Caki2 (cell line): ENCODE measurements at regions not wholly inside any gene's neighbourhood (a gene's known extent, or its start where the extent isn't known, plus 50 kb on each side); places are given as distances from the start of the nearest gene placed in this dataset.
"Not testable (repeated sequence)": the region's sequence is repeated elsewhere in the genome, so short reads cannot be mapped to it uniquely, and the experiment has no call there.

Source experiments
- DNase-seq: peaks from one replicate; pipeline ENCODE4 v3.0.0-alpha.2; 2015; ENCODE audit warnings: low read depth
- in situ Hi-C: cut with HindIII; loops from 2 replicates; pipeline ENCODE4 v1.10.0; 2016; ENCODE audit warnings: low sequenced_read_pairs, low pct_unique_long_range_greater_than_20kb, mixed read lengths

GRCh38 chr2:184047536-184047935, 550.8 kb upstream of the ZNF804A start:
- no peak for DNase-seq
- in situ Hi-C loops, result no loop called here

GRCh38 chr2:184049566-184049965, 548.8 kb upstream of the ZNF804A start:
- in situ Hi-C loops, result no loop called here
- DNase-seq, result no peak

DNA sequence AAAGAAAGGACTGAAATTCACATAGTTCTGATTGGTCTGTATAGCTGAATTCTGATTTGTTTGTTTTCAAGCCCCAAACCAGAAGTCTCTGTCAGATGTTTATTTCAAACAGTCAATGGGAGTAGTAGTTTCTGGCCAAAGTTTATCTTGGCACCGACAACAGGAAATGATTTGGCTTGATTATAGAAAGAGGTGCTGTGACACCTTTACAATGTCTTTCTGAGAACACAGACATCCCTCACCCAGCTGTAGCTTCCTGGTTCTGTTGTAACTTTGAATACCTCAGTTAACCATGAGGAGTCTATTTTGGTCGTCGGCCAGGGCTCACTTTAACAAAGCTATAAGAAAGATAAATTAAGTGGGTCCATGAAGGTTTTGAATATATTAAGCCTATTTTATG, 545.0 kb upstream of the ZNF804A start:
- in situ Hi-C loops, result no loop called here
- peak; percentile 57 for DNase-seq

DNA sequence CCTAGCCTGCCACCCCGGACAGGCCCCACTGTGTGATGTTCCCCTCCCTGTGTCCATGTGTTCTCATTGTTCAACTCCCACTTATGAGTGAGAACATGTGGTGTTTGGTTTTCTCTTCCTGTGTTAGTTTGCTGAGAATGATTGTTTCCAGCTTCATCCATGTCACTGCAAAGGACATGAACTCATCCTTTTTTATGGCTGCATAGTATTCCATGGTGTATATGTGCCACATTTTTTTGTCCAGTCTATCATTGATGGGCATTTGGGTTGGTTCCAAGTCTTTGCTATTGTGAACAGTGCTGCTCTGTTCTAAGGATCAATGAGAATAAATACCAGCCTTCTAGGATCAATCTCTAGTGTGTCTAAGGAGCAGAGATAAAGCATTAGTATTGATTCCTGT, 543.9 kb upstream of the ZNF804A start:
- in situ Hi-C loops, DNase-seq: not testable (repeated sequence)

DNA sequence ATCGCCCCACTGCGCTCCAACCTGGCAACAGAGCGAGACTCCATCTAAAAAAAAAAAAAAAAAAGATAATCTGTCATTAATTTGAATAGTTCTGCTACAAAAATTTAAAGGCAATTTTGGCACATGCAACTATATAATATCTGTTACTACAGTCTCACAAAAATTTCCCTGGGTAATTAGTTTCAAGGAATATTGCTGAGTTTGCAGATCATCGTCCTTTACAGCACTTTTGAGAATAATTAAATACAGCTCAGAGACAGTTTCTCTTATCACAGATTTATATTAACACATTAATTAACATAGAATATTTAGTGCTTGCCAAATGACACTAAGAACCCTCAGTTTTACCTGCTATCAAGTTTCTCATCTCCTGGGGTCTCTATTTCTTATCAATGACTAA, 540.4 kb upstream of the ZNF804A start:
- in situ Hi-C loops, result no loop called here
- DNase-seq, result no peak

GRCh38 chr2:184060268-184060667, 538.1 kb upstream of the ZNF804A start:
- in situ Hi-C loops, DNase-seq: not testable (repeated sequence)

DNA sequence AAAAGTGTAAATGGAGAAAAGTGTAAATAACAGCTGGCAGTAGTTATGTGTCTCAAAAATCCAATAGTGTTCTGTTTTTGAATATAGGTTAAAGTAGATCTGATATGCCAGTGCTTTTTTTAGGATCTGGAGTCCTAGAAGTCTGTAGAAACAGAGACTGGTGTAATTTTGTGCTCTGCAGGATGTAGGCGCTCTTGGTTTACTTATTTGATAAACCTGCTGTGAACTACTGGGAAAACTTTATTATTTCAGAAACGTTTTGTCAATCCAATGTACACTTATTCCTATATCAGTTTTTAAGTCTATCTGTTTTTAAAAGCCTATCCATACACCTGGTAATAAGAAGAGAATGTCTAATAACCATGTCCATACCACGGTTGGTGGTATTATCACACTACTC, 530.8 kb upstream of the ZNF804A start:
- in situ Hi-C loops, result no loop called here
- no peak for DNase-seq

- in situ Hi-C loops, result no loop called here
- no peak for DNase-seq
These were observed 525.9 kb upstream of the ZNF804A start for GRCh38 chr2:184072470-184072869.

DNA sequence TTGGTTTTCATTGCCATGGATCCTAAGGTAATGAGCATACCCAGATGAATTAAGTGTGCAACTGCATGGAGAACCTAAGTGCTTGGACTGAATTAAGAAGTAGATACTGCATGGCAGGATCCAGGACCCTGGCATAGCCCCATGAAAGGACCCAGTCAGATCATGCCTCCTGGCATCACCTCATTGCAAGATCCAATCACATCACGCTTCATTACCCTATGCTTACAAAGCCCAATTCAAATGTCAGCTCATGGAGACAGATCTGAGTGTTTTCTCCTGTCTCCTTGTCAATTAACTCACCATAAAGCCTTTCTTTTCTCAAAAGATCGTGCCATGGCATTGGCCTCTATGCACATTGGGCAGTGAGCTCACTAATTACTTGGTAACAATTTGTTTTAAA, 519.8 kb upstream of the ZNF804A start:
- in situ Hi-C loops, result no loop called here

DNA sequence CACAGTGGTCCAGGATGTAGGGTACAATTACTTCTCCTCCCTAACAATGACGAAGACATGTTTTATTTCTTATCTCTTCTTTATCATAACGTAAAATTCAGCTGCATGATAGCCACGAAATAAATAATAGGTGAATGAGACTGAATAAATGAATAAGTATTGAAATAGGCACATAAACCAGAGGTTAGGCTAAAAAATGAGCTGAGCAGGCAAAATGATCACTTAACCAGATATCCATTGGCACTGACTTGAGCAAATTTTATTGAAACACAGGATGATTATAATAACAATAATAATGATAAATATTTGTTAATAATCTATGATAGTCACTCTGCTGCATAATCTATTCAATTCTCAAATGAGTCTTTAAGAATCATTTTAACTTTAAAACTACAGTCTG, 506.9 kb upstream of the ZNF804A start:
- in situ Hi-C loops, result no loop called here
- no peak for DNase-seq

More for the DNA sequence above, 519.8 kb upstream of the ZNF804A start:
- DNase-seq, result no peak

DNA sequence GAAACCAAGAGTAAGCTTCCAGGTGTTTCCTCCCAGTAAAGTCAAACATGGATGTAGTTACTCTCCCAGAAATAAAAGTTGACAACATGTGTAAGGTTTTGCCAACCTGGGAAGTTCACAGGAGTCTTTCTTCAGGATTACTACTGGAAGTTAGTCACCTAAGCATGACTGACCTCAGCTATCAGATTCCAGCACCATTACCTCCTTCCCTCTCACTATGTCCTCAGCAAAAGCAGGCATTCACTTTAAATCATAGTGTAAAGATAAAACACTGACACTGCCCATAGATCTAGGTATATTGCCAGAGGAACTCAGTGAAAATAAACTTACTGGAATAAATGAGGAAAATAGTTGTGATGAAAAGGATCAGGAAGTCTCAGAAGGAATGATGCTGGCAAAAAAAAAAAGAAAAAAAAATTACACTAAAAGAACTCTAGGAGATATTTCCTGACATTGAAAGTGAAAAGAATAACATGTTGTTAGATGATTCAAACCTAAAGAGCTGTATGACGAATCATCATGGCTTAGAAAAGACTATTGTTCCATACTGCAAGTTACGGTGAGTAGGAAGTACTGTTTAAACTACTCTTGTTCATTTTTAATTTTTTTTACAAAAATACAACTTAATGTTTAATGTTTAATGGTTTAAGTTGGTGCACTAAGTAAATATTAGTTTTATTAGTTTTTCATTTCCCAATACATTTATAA, 484.5 kb upstream of the ZNF804A start:
- in situ Hi-C loops, result no loop called here
- peak; percentile 7 for DNase-seq

DNA sequence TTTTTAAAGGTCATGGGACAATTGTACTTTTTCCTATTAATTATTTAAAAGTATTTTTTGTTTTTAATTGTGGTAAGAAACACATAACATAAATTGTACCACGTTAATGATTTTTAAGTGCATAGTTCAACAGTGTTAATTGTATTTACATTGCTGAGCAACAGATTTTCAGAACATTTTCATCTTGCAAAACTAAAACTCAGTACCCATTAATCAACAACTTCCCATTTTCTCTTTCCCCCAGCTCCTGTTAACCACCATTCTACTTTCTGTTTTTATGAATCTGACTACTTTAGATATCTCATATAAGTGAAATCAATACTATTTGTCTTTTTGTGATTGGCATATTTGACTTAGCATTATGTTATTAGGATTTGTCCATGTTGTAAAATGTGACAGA, 483.9 kb upstream of the ZNF804A start:
- in situ Hi-C loops, result no loop called here
- DNase-seq, result no peak

DNA sequence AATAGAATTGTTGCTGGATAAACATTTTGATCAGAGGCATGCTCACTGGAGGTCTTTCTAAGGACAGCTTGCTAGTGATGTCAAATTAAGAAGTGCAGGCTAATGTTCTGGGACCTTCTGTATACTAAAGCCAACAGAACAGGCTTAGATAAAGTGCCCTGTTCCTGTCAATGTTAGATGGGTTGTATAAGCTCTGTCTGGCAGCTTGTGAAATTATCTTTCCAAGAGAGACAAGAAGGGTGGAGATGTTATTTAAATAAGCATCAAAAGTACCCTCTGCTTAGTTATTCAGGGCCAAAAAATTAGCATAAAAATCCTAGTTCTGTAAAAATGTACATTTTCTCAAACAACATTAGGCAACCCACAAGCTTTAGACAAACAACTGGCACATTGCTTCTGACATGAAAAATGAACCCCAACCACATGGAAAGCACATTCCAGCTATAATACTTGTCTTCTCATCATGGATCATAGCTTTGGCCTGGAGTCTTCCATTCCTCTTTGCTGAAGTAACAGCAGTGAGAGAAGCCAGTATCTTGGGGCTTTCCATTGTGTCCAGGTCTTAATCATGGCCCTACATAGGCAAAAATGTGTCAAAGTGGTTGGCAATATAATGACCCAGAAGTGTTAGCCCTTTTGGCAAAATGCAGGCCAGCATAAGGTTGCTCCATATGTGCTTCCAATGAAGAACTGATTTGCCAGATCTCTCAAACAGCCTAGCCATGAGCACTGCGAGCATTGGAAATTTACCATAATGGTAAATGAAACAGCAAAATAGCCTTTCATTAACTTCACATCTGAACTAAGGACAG, 478.1 kb upstream of the ZNF804A start:
- DNase-seq, result no peak
- in situ Hi-C loops, result no loop called here

- no peak for DNase-seq
- in situ Hi-C loops, result no loop called here
These were observed 472.5 kb upstream of the ZNF804A start for GRCh38 chr2:184125867-184126266.

DNA sequence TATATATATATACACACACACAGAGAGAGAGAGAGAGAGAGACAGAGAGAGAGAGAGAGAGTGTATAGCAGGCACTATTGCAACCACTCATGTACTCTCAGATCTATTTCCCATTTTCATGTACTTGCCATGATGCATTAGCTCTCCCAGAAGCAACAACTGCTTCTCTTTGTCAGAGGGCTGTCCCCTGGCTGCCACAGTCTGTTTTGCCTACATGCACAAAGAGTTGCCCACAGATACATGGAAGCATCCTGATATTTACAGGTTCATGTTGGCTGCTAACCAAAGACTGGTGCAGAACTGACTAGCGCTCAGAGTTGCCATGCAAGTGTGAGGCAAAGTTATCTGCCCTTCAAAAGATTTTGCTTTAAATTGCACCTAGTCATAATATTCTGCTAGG, 469.3 kb upstream of the ZNF804A start:
- in situ Hi-C loops, result no loop called here
- no peak for DNase-seq

DNA sequence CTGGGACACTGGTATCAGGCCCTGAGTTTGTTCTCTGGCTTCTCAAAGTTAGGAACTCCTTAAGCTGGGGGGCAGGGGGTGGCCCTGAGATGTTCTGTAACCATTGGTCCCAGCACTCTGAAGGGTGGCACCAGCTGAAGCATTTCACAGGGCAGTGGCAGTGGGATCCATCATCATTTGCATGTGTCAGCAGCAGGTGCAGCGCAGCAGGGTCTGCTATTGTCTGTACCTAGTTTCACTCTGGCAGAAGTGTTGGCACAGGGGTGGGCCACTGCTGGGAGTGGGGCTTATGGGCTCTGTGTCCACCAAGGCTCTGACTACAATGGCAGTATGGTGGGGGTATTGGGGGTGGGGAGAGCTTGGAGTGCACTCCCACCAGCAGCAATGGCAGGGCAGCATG, 460.4 kb upstream of the ZNF804A start:
- in situ Hi-C loops, result no loop called here
- no peak for DNase-seq

- DNase-seq, result no peak
- in situ Hi-C loops, result no loop called here
These were observed 456.5 kb upstream of the ZNF804A start for GRCh38 chr2:184141866-184142265.

- no peak for DNase-seq
- in situ Hi-C loops, result no loop called here
These were observed 443.9 kb upstream of the ZNF804A start for GRCh38 chr2:184154438-184154837.

GRCh38 chr2:184155791-184156190, 442.5 kb upstream of the ZNF804A start:
- DNase-seq, result no peak
- in situ Hi-C loops, result no loop called here

- no peak for DNase-seq
- in situ Hi-C loops, result no loop called here
These were observed 441.2 kb upstream of the ZNF804A start for GRCh38 chr2:184157141-184157540.
